HepG2 (cell line): ENCODE measurements at regions not wholly inside any gene's neighbourhood (a gene's known extent, or its start where the extent isn't known, plus 50 kb on each side); places are given as distances from the start of the nearest gene placed in this dataset.

Source experiments
- ATAC-seq: fragments of 200-7000 bp; cut with Tn5 transposase; 3 replicates; pipeline ENCODE4 v1.9.1; 2020; ENCODE audit warnings: mild to moderate bottlenecking, moderate library complexity
- BruUV-seq: library from RNA; stranded (reverse); fragments of 400-500 nt; replicated peaks from 2 replicates; lab custom pipeline; 2021; lab: Mats Ljungman, UMichigan
- CTCF ChIA-PET: fragments of 300-600 bp; formaldehyde crosslinking; extraction: SDS; loops from one replicate; lab custom pipeline; 2021; ENCODE audit warnings: low total read pairs, inconsistent platforms, low intra/inter-chr PET ratio; lab: Yijun Ruan, JAX
- POLR2A ChIA-PET: fragments of 350-600 bp; sonication (Branson Sonifier 250); formaldehyde crosslinking; loops from one replicate; lab custom pipeline; 2020; ENCODE audit warnings: antibody characterized with exemption, inconsistent platforms; lab: Yijun Ruan, JAX
- DNase-seq: peaks from one replicate; pipeline ENCODE4 v3.0.0-alpha.2; 2015; ENCODE audit warnings: low spot score
- FAIRE-seq: peaks from 3 replicates; lab custom pipeline; 2011; peaks lifted over from hg19 to GRCh38; lab: Jason Lieb, UNC
- H2AFZ ChIP-seq: one replicate; pipeline ENCODE4 v1.6.1; 2011; ENCODE audit warnings: low read length, inconsistent platforms
- H3K27ac ChIP-seq: fragments of 300-600 bp; 3 replicates; pipeline ENCODE4 v1.8.0; 2011; ENCODE audit warnings: mixed run types, mild to moderate bottlenecking, mixed read lengths, low read length, inconsistent platforms; ENCODE audit not compliant: insufficient read depth; ENCODE audit errors: extremely low read length
- H3K27me3 ChIP-seq, 2 experiments: fragments of 200-600 bp in 1 of 2; 2 replicates in 1 of 2; 3 replicates in 1 of 2; pipeline versions ENCODE4 v1.6.0 to v1.8.0; 2011; ENCODE audit warnings: low read length in 2 of 2, mild to moderate bottlenecking in 2 of 2, moderate library complexity in 2 of 2, inconsistent platforms in 1 of 2; ENCODE audit not compliant: insufficient read depth in 2 of 2, control insufficient read depth in 1 of 2
- H3K36me3 ChIP-seq, 2 experiments: fragments of 200-600 bp in 1 of 2; replicated peaks in 1 of 2; 2 replicates in 1 of 2; 3 replicates in 1 of 2; pipeline versions ENCODE4 v1.5.1 to v1.8.0; 2011; ENCODE audit warnings: low read length in 2 of 2, inconsistent platforms in 1 of 2; ENCODE audit not compliant: insufficient read depth in 2 of 2, control insufficient read depth in 1 of 2
- H3K4me1 ChIP-seq: 2 replicates; pipeline ENCODE4 v1.5.1; 2012; ENCODE audit warnings: low read length, inconsistent platforms; ENCODE audit not compliant: insufficient read depth
- H3K4me2 ChIP-seq: 2 replicates; pipeline ENCODE4 v1.6.0; 2011; ENCODE audit warnings: low read depth, low read length, inconsistent platforms
- H3K4me3 ChIP-seq, 3 experiments: fragments of 200-600 bp in 1 of 3; sonication (generic), shearing (Covaris generic) in 1 of 3; replicated peaks in 1 of 3; 2 replicates each; pipeline ENCODE4 v1.5.1; 2011 to 2016; ENCODE audit warnings: low read length in 3 of 3, inconsistent platforms in 2 of 3, low read depth in 2 of 3, mild to moderate bottlenecking in 2 of 3, control low read depth in 1 of 3, mixed read lengths in 1 of 3; ENCODE audit not compliant: insufficient read depth in 1 of 3
- H3K79me2 ChIP-seq: one replicate; pipeline ENCODE4 v1.6.1; 2011; ENCODE audit warnings: low read length, inconsistent platforms; ENCODE audit not compliant: insufficient read depth
- H3K9ac ChIP-seq: 2 replicates; pipeline ENCODE4 v1.6.0; 2011; ENCODE audit warnings: mild to moderate bottlenecking, low read depth, low read length, inconsistent platforms; ENCODE audit not compliant: insufficient read depth
- H3K9me3 ChIP-seq: 2 replicates; pipeline ENCODE4 v1.5.1; 2012; ENCODE audit warnings: mild to moderate bottlenecking, low read length
- H4K20me1 ChIP-seq: 2 replicates; pipeline ENCODE4 v1.6.0; 2011; ENCODE audit warnings: inconsistent platforms, mild to moderate bottlenecking, low read length, moderate library complexity; ENCODE audit not compliant: insufficient read depth
- BORCS8-MEF2B ChIP-seq: sonication (generic); formaldehyde crosslinking; IDR thresholded peaks from 2 replicates; pipeline ENCODE4 v1.8.0; 2022; ENCODE audit warnings: mild to moderate bottlenecking, missing genetic modification reagents
- CBFB ChIP-seq: sonication (generic); formaldehyde crosslinking; IDR thresholded peaks from 2 replicates; pipeline ENCODE4 v1.4.0; 2020; ENCODE audit warnings: missing genetic modification reagents
- CREB3 ChIP-seq: sonication (generic); formaldehyde crosslinking; IDR thresholded peaks from 2 replicates; pipeline ENCODE4 v1.5.0; 2020; ENCODE audit warnings: missing genetic modification reagents
- E2F5 ChIP-seq: sonication (generic); formaldehyde crosslinking; conservative IDR thresholded peaks from 2 replicates; pipeline ENCODE4 v1.4.0; 2020; ENCODE audit warnings: missing genetic modification reagents
- HNF4G ChIP-seq, 2 experiments: sonication (generic) in 1 of 2; formaldehyde crosslinking in 1 of 2; IDR thresholded peaks; 2 replicates each; pipeline versions ENCODE4 v1.4.0 to v1.6.1; 2011 to 2020; ENCODE audit warnings: borderline replicate concordance in 2 of 2, low read depth in 2 of 2, mild to moderate bottlenecking in 2 of 2, low read length in 1 of 2, missing genetic modification reagents in 1 of 2, moderate library complexity in 1 of 2
- MXI1 ChIP-seq: IDR thresholded peaks from 3 replicates; pipeline ENCODE4 v1.6.1; 2012; ENCODE audit warnings: low read depth, low read length, inconsistent platforms, borderline replicate concordance
- MYC ChIP-seq: sonication (generic); formaldehyde crosslinking; IDR thresholded peaks from 2 replicates; pipeline ENCODE4 v1.9.0; 2021; ENCODE audit warnings: missing genetic modification reagents, borderline replicate concordance
- NR0B2 ChIP-seq: sonication (generic); formaldehyde crosslinking; IDR thresholded peaks from 2 replicates; pipeline ENCODE4 v1.4.0; 2020; ENCODE audit warnings: mild to moderate bottlenecking, missing genetic modification reagents
- SMC3 ChIP-seq: IDR thresholded peaks from 2 replicates; pipeline ENCODE4 v1.6.1; 2011; ENCODE audit warnings: low read length, improper control_type of control experiment
- ZFP82 ChIP-seq: sonication (generic); formaldehyde crosslinking; IDR thresholded peaks from 2 replicates; pipeline ENCODE4 v1.5.1; 2020; ENCODE audit warnings: mild to moderate bottlenecking, missing genetic modification reagents, borderline replicate concordance
- ZNF782 ChIP-seq: sonication (generic); formaldehyde crosslinking; IDR thresholded peaks from 2 replicates; pipeline ENCODE4 v1.4.0; 2020; ENCODE audit warnings: missing genetic modification reagents, mild to moderate bottlenecking, borderline replicate concordance
- WGBS: methylation state at CpG from one replicate; pipeline ENCODE4 v1.1.6; 2017; ENCODE audit warnings: low lambda C conversion rate; 5-methylcytosine and 5-hydroxymethylcytosine counted together
- in situ Hi-C: cut with HindIII; loops from 2 replicates; pipeline ENCODE4 v1.10.0; 2017; ENCODE audit warnings: low pct_unique_long_range_greater_than_20kb; ENCODE audit not compliant: extremely low pct_ligation_motif_present
- intact Hi-C: fragments of 100-400 bp; cut with micrococcal nuclease; formaldehyde crosslinking; loops from one replicate; pipeline ENCODE4 v1.10.0; 2022; ENCODE audit not compliant: unreplicated experiment

GRCh38 chr16:86042393-86042792 is 143.4 kb downstream of the IRF8 start:
- Histone ChIP-seq H3K9ac (no peak overlapping the region), H4K20me1 (no peaks in the 10 kb centered on the region), H3K4me3 (no peak overlapping the region), H2AFZ (no peak overlapping the region), H3K4me1 (no peaks in the 10 kb centered on the region), H3K79me2 (no peaks in the 10 kb centered on the region), H3K4me2 (no peak overlapping the region), H3K27me3 (peaks cover 3 to 21% of the 10 kb centered on the region in 2 experiments; a peak in 4 of 5 replicates), H3K9me3 (no peaks in the 10 kb centered on the region), H3K27ac (no peak overlapping the region), H3K36me3 (no peaks in the 10 kb centered on the region)
- ATAC-seq, result no peak
- TF ChIP-seq SMC3, result no peak
- no peak for FAIRE-seq
- WGBS, result 39% methylated on average over 9 of the region's 9 CpGs
- intact Hi-C loops, result no loop called here
- in situ Hi-C loops, result loop anchor here (10.0 kb wide), 1 partner anchor 472 kb away; the partner anchor contains the start of gene FOXF1
- ChIA-PET CTCF (no interaction called here), POLR2A (no interaction called here)
- DNase-seq, result no peak
- no TSS peak for BruUV-seq

- Histone ChIP-seq H3K36me3 (no peaks in the 10 kb centered on the region), H3K4me1 (no peaks in the 10 kb centered on the region), H3K9ac (no peak overlapping the region), H3K4me2 (no peak overlapping the region), H3K4me3 (no peak overlapping the region), H3K27ac (no peak overlapping the region), H3K27me3 (peaks cover 3 to 14% of the 10 kb centered on the region in 2 experiments; a peak in 4 of 5 replicates), H3K9me3 (no peaks in the 10 kb centered on the region), H2AFZ (no peak overlapping the region), H4K20me1 (no peaks in the 10 kb centered on the region), H3K79me2 (no peaks in the 10 kb centered on the region)
- 27% methylated on average over 12 of the region's 12 CpGs for WGBS
- POLR2A ChIA-PET, result no interaction called here
- BruUV-seq, result no TSS peak
- intact Hi-C loops, result no loop called here
- ATAC-seq (no peak), DNase-seq (no peak), FAIRE-seq (no peak)
- CTCF ChIA-PET, result no interaction called here
- in situ Hi-C loops, result loop anchor here (10.0 kb wide), 1 partner anchor 472 kb away; the partner anchor contains the start of gene FOXF1
- TF ChIP-seq CBFB (CRISPR knock-in tag), result no peak
- TF ChIP-seq BORCS8-MEF2B, result no peak
- no peak for TF ChIP-seq NR0B2 (CRISPR knock-in tag)
- TF ChIP-seq ZFP82, result no peak
- no peak for TF ChIP-seq HNF4G (IDR thresholded peaks at IDR 0.05; ENCODE audit: borderline replicate concordance, low read depth, low read length)
- no peak for TF ChIP-seq HNF4G (CRISPR knock-in tag; IDR thresholded peaks at IDR 0.05; ENCODE audit: borderline replicate concordance, low read depth)
- no peak for TF ChIP-seq CREB3 (CRISPR knock-in tag)
- TF ChIP-seq ZNF782, result no peak
- TF ChIP-seq MXI1, result no peak
- no peak for TF ChIP-seq MYC (CRISPR knock-in tag)
- no peak for TF ChIP-seq E2F5 (CRISPR knock-in tag)
Observed at GRCh38 chr16:86042996-86043725, 144.2 kb downstream of the IRF8 start.
